Keratinocyte (primary cell): ENCODE measurements at regions not wholly inside any gene's neighbourhood (a gene's known extent, or its start where the extent isn't known, plus 50 kb on each side); places are given as distances from the start of the nearest gene placed in this dataset.

Experiments
- DNase-seq: peaks from one replicate; pipeline ENCODE4 v3.0.0-alpha.2; 2011; ENCODE audit warnings: low read depth, missing footprints, low spot score
- FAIRE-seq: peaks from 2 replicates; lab custom pipeline; 2011; peaks lifted over from hg19 to GRCh38; lab: Jason Lieb, UNC
- H2AFZ ChIP-seq: 2 replicates; pipeline ENCODE4 v1.6.0; 2012; ENCODE audit warnings: low read length, control low read depth, inconsistent platforms; ENCODE audit not compliant: control insufficient read depth
- H3K27ac ChIP-seq: 2 replicates; pipeline ENCODE4 v1.5.1; 2011; ENCODE audit warnings: low read length; ENCODE audit not compliant: control insufficient read depth, insufficient read depth
- H3K27me3 ChIP-seq: 3 replicates; pipeline ENCODE4 v1.6.0; 2011; ENCODE audit warnings: low read length; ENCODE audit not compliant: control insufficient read depth, insufficient read depth; ENCODE audit errors: extremely low read depth
- H3K36me3 ChIP-seq, 2 experiments: 2 replicates in 1 of 2; 3 replicates in 1 of 2; pipeline ENCODE4 v1.5.1; 2011; ENCODE audit warnings: low read length in 2 of 2, mild to moderate bottlenecking in 1 of 2; ENCODE audit not compliant: control insufficient read depth in 2 of 2, insufficient read depth in 2 of 2; ENCODE audit errors: extremely low read depth in 1 of 2
- H3K4me1 ChIP-seq: 3 replicates; pipeline ENCODE4 v1.5.1; 2011; ENCODE audit warnings: low read length; ENCODE audit not compliant: control insufficient read depth, insufficient read depth; ENCODE audit errors: extremely low read depth
- H3K4me2 ChIP-seq: 3 replicates; pipeline ENCODE4 v1.6.0; 2011; ENCODE audit warnings: low read depth, low read length; ENCODE audit not compliant: control insufficient read depth, insufficient read depth; ENCODE audit errors: extremely low read depth
- H3K4me3 ChIP-seq, 3 experiments: fragments of 200-600 bp in 1 of 3; sonication (generic) in 1 of 3; 2 replicates in 2 of 3; 3 replicates in 1 of 3; pipeline ENCODE4 v1.5.1; 2011 to 2016; ENCODE audit warnings: low read length in 3 of 3, mild to moderate bottlenecking in 3 of 3, control low read depth in 2 of 3, inconsistent platforms in 1 of 3, low read depth in 1 of 3, mixed read lengths in 1 of 3, mixed run types in 1 of 3, moderate library complexity in 1 of 3; ENCODE audit not compliant: control insufficient read depth in 2 of 3, insufficient read depth in 2 of 3; ENCODE audit errors: extremely low read depth in 1 of 3
- H3K79me2 ChIP-seq: 2 replicates; pipeline ENCODE4 v1.6.0; 2012; ENCODE audit warnings: low read length; ENCODE audit not compliant: control insufficient read depth, insufficient read depth
- H3K9ac ChIP-seq: 3 replicates; pipeline ENCODE4 v1.6.0; 2011; ENCODE audit warnings: low read length; ENCODE audit not compliant: control insufficient read depth, insufficient read depth; ENCODE audit errors: extremely low read depth
- H3K9me1 ChIP-seq: 3 replicates; pipeline ENCODE4 v1.6.0; 2011; ENCODE audit warnings: low read length; ENCODE audit not compliant: control insufficient read depth, insufficient read depth; ENCODE audit errors: extremely low read depth
- H3K9me3 ChIP-seq: 2 replicates; pipeline ENCODE4 v1.5.1; 2012; ENCODE audit warnings: low read depth, low read length; ENCODE audit not compliant: control insufficient read depth
- H4K20me1 ChIP-seq: 3 replicates; pipeline ENCODE4 v1.6.0; 2011; ENCODE audit warnings: low read length; ENCODE audit not compliant: control insufficient read depth, insufficient read depth; ENCODE audit errors: extremely low read depth
- EZH2 ChIP-seq: IDR thresholded peaks from one replicate; pipeline ENCODE4 v1.6.1; 2012; ENCODE audit warnings: inconsistent platforms, mild to moderate bottlenecking, low read length, moderate library complexity
- dilution Hi-C: fragments of 300-500 bp; cut with MboI; formaldehyde crosslinking; loops from one replicate; pipeline ENCODE4 v1.7.0; 2020; ENCODE audit warnings: low sequenced_read_pairs; ENCODE audit not compliant: extremely low pct_ligation_motif_present
- TF ChIP-seq, protein P1 (sequence below), 3 experiments: IDR thresholded peaks in 1 of 3; conservative IDR thresholded peaks in 1 of 3; optimal IDR thresholded peaks in 1 of 3; 2 replicates in 2 of 3; 3 replicates in 1 of 3; pipeline versions ENCODE3 to v1.5.1; 2011; ENCODE audit warnings: low read length in 3 of 3, mild to moderate bottlenecking in 3 of 3, moderate library complexity in 2 of 3, control low read depth in 1 of 3, inconsistent platforms in 1 of 3; ENCODE audit not compliant: insufficient read depth in 2 of 3; ENCODE audit errors: extremely low read depth in 1 of 3

- no peaks in the 10 kb centered on the region for H4K20me1 ChIP-seq
- no peaks in the 10 kb centered on the region for H3K27me3 ChIP-seq
- H3K9ac ChIP-seq: no peak overlapping the region
- H3K4me1 ChIP-seq: peaks cover 3% of the 10 kb centered on the region
- no peak overlapping the region for H3K4me2 ChIP-seq
- H3K4me3 ChIP-seq: no peak overlapping the region
- DNase-seq (peak; percentile 19), FAIRE-seq (peak; percentile 39)
- peak overlapping the region; percentile 38 for H2AFZ ChIP-seq
- dilution Hi-C loops: no loop called here
- H3K27ac ChIP-seq: no peak overlapping the region
- no peaks in the 10 kb centered on the region for H3K9me3 ChIP-seq
- H3K79me2 ChIP-seq: no peaks in the 10 kb centered on the region
- TF ChIP-seq, protein P1, sequence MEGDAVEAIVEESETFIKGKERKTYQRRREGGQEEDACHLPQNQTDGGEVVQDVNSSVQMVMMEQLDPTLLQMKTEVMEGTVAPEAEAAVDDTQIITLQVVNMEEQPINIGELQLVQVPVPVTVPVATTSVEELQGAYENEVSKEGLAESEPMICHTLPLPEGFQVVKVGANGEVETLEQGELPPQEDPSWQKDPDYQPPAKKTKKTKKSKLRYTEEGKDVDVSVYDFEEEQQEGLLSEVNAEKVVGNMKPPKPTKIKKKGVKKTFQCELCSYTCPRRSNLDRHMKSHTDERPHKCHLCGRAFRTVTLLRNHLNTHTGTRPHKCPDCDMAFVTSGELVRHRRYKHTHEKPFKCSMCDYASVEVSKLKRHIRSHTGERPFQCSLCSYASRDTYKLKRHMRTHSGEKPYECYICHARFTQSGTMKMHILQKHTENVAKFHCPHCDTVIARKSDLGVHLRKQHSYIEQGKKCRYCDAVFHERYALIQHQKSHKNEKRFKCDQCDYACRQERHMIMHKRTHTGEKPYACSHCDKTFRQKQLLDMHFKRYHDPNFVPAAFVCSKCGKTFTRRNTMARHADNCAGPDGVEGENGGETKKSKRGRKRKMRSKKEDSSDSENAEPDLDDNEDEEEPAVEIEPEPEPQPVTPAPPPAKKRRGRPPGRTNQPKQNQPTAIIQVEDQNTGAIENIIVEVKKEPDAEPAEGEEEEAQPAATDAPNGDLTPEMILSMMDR (optimal IDR thresholded peaks at IDR 0.05 in 1 of 3, IDR thresholded peaks at IDR 0.05 in 1 of 3, conservative IDR thresholded peaks at IDR 0.05 in 1 of 3; ENCODE audit: extremely low read depth in 1 of 3, insufficient read depth in 2 of 3, low read length in 3 of 3): no peak
- no peak for TF ChIP-seq EZH2
- H3K36me3 ChIP-seq: no peaks in the 10 kb centered on the region
- no peaks in the 10 kb centered on the region for H3K9me1 ChIP-seq
These were observed 161.3 kb downstream of the TSEN15 start for GRCh38 chr1:184212649-184213314.

GRCh38 chr1:184214128-184214527 lies 162.6 kb downstream of the TSEN15 start:
- no peak for DNase-seq
- no peaks in the 10 kb centered on the region for H4K20me1 ChIP-seq
- no peak overlapping the region for H3K4me3 ChIP-seq
- H3K79me2 ChIP-seq: no peaks in the 10 kb centered on the region
- dilution Hi-C loops: no loop called here
- H2AFZ ChIP-seq: no peak overlapping the region
- no peak overlapping the region for H3K27ac ChIP-seq
- no peak overlapping the region for H3K9ac ChIP-seq
- TF ChIP-seq, protein P1 (optimal IDR thresholded peaks at IDR 0.05 in 1 of 3, IDR thresholded peaks at IDR 0.05 in 1 of 3, conservative IDR thresholded peaks at IDR 0.05 in 1 of 3; ENCODE audit: extremely low read depth in 1 of 3, insufficient read depth in 2 of 3, low read length in 3 of 3): no peak
- TF ChIP-seq EZH2: no peak
- H3K4me1 ChIP-seq: peaks cover 3% of the 10 kb centered on the region
- H3K9me1 ChIP-seq: no peaks in the 10 kb centered on the region
- H3K9me3 ChIP-seq: no peaks in the 10 kb centered on the region
- no peak for FAIRE-seq
- H3K27me3 ChIP-seq: no peaks in the 10 kb centered on the region
- H3K4me2 ChIP-seq: no peak overlapping the region
- H3K36me3 ChIP-seq: no peaks in the 10 kb centered on the region
